HG03039 (cell line): ENCODE measurements at regions not wholly inside any gene's neighbourhood (a gene's known extent, or its start where the extent isn't known, plus 50 kb on each side); places are given as distances from the start of the nearest gene placed in this dataset.
"Not testable (repeated sequence)": the region's sequence is repeated elsewhere in the genome, so short reads cannot be mapped to it uniquely, and the experiment has no call there.

Experiments used
- ATAC-seq: cut with Tn5 transposase; IDR thresholded peaks from one replicate; pipeline ENCODE4 v1.9.1; 2021; ENCODE audit warnings: mild to moderate bottlenecking, moderate library complexity; ENCODE audit not compliant: unreplicated experiment

DNA sequence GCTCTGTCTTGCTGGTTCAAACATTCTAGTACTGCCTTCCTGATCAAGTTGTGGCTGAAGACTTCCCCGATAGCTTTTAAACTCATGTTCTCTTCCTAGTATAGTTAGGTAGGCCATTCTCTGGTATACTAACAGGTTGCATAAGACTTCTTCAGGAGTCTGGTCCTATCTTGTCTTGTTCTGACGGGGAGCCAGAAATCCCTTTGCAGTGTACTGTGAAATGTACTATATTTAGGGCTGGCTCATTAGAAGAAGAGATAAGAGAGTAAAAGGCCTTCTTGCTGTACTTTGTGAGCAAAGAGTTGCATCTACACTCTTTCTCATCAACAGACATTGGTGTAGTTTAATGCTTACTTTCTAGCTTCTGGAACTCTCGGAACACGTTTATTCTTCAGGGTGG lies 331.9 kb downstream of the NUP35 start:
- no peak for ATAC-seq

DNA sequence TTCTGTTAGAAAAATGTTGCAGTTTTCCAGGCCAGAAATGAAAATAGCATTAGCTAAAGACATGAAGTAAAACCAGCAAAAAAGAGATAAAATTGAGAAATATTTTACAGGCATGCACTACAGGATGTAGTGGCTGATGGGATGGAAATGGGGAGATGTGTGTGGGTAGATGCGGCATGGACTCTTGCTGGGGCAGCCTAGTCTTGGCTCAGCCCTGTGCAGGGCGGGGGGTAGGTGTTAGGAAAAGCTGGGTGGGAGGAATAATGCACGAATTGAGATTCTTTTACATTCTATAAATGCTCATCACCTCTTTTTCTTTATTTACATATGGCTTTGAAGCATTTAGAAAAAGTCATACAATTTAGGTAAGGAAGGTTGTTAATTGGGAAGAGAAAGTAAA lies 334.2 kb downstream of the NUP35 start:
- no peak for ATAC-seq

- no peak for ATAC-seq
Measured at GRCh38 chr2:183459466-183459865, 335.2 kb downstream of the NUP35 start.

- ATAC-seq, result no peak
Measured at GRCh38 chr2:183463821-183464220, 339.6 kb downstream of the NUP35 start.

DNA sequence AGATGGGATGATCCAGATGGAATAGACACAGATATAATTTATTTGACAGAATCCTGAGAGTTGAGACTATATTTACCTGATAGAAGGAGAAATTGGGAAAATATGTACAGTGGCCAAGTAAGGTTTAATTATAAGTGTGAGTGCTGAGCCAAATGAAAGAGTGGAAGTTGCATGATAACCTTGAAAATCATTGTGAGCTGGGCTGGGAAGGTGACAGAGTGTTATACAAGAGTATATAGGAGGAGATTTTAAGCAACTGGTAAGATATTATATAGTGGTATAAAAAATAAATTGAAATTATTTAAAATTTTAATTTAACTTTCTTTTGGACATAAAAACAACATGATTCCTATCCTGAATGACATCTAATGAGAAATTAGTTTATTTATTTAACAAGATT lies 340.8 kb downstream of the NUP35 start:
- ATAC-seq, result no peak

- ATAC-seq, result no peak
Measured at GRCh38 chr2:183474912-183475695, 350.9 kb downstream of the NUP35 start.

DNA sequence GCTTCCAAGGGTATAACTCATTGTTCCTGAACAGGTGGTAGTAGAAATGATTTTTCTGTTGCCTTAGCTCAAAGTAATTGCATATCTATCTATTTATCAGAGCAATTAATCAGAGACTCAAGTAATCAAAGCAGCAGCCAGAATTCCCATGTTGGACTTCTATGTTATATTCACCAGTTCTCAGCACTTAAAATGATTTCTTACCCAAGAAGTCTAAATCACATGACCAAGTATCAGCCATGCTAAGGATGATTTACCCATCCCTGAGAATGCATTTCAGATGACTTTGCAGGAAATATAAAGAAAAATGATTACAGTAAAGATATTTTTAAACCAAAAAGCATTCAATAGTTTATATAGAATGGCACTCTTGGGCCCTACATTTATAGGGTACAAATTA lies 352.2 kb downstream of the NUP35 start:
- ATAC-seq, result no peak

DNA sequence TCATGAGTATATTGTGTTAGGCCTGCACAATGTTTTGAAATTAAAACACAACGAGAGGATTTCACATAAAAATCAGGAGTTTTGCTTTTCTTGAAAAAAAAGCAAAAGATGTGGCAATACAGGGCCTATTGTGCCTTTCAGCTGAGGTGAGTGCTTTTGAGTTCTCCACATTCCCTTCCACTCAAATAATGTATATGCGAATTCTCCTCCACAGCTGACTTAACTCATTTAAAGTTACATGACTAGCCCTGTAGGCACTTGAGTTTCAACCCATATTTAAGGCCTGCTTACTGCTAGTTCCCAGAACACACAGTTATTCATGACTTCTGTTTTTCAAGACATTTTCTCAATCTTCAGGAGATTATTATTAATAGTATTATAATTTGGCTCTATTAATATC lies 353.1 kb downstream of the NUP35 start:
- no peak for ATAC-seq

- ATAC-seq, result not testable (repeated sequence)
Measured at GRCh38 chr2:183478941-183479595, 354.8 kb downstream of the NUP35 start.

GRCh38 chr2:183487326-183487725 lies 363.1 kb downstream of the NUP35 start:
- no peak for ATAC-seq

- no peak for ATAC-seq
Measured at GRCh38 chr2:183488421-183488820, 364.2 kb downstream of the NUP35 start.

DNA sequence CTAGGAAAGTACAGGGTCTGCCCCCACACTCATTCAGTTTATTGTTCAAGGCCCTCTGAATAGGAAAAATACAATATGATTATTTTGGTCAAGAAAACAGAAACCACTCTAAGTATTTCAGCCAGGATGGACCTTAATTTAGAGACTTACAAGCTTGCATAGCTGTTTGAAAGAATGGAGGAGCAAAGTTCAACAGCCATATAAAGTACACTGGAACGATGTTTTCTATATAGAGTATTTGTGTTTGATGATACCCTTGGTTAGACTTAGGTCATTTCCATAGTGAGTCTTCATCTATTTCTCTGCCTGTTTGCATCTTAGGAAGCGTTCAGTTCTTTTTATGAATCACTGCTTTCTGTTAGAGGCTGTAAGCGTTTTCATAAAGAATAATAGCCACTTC lies 366.2 kb downstream of the NUP35 start:
- no peak for ATAC-seq

GRCh38 chr2:183490914-183491313 lies 366.7 kb downstream of the NUP35 start:
- no peak for ATAC-seq

GRCh38 chr2:183493040-183493439 lies 368.8 kb downstream of the NUP35 start:
- ATAC-seq, result no peak

DNA sequence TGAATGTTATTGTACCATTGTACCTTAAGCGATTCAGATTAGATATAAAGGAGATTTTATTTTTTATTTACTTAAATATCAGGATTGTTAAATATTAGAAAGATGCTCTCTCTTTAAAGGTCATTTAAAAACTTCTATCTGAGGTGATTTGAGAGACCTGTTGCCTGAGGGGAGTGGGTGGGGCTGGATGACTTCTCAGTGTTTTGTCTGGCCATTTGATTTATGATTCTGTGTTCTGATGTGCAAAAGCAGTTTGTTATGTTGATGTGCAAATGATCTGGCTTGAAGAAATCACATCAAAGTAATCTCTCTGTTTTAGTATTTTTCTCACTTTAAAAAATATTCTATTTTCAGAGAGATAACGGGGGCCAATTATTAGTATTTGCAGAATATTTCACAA lies 370.8 kb downstream of the NUP35 start:
- no peak for ATAC-seq

DNA sequence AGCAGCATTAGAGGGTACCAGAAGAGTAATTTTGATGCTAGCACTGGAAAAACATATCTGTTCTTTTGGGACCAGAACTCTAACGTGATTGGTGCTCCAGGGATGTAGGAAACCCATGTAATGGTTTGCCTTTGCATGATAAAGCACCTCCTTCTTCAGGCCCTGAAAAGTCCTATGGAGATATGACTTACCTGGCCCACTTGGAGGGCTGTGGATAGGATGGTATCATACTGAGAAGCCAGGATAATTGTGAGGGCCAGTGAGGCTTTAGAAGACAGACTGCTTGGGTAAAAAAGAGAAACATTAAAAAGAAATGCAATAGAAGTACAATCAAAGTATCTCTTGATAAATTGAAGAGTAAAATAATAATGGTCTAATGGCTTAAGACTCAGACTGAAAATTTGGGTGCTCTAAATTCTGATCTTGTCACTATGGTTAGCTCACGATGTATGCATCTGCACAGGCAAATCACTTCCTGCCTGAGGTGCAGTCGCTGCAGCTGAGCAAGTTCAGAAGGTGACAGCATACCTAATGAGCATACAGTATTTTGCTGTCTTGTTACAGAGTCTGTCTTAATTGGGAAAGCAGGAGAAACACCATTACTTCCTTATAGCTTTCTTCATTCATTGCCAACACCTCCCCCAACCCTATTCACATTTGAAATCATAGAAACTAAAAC lies 371.5 kb downstream of the NUP35 start:
- peak; percentile 99 for ATAC-seq

GRCh38 chr2:183497861-183498260 lies 373.6 kb downstream of the NUP35 start:
- no peak for ATAC-seq

DNA sequence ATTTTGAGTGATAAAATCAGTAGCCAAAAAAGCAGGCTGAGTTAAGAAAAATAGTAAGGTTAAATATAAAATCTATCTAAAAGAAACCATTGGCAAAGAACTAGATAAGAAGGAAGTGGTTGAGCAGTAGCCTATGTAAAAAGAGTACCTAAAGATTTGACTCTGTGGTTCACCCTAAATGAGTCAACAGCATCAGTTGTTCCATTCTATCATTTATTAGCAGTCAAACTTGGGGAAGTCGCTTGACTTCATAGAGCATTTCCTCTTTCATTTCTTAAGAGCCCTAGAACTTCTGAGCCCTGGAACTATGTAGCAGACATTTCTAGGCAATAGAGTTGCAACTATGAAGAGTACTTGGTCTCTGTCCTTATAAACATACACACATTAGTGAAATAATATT lies 381.7 kb downstream of the NUP35 start:
- peak; percentile 73 for ATAC-seq

- ATAC-seq, result no peak
Measured at GRCh38 chr2:183511154-183511553, 386.9 kb downstream of the NUP35 start.

DNA sequence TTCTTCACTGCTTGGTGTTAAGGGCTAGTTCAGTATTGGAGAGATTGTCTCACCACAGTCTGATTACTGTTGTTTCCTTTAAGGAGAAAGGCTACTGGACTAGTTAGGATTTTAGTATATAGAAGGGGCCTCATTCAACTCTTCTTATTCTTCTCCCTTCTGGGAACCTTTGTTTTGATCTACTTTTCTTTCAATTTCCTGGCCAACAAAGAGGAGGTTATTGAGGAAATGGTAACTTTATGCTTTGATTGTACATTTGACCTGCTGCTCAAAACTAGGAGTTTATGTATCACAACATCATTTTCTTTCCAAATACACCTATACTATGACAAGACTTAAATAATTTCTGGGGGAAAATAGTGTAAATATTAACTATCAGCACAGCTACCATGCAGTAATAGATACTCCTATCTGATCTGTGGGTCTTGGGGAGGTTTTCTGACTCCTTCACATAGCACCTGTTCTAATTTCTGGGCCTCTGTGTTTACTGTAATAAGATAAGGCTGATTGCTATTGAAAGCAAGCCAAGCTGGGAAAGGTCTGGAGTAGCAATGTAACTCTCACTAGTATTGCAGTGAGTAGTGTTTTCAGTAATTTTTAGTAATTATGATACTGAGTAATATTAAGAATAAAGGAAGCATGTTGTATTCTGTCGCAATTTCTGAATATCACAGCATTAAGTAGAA lies 395.3 kb downstream of the NUP35 start:
- ATAC-seq, result no peak

DNA sequence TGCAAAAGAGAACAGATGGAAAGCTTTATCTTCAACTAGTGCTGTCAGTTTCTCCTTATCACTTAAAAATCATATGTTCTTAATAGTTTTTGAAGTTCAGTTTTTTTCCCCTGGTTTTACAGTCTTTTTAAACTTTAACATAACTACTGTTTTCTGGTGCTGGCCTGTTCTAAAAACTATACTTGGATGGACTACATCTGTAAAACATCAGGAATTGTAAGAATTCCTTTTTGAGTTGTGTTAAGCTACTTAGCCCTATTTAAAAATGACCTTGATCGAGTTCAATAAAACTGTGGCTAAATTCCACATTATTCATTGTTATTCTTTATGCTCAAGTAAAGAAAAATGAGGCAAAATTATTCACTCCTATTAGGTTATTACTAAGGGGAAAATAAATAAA lies 397.7 kb downstream of the NUP35 start:
- no peak for ATAC-seq
